ELF-1 (cell line): ENCODE measurements at regions not wholly inside any gene's neighbourhood (a gene's known extent, or its start where the extent isn't known, plus 50 kb on each side); places are given as distances from the start of the nearest gene placed in this dataset.
A peak's percentile ranks its signal among the peaks of the same experiment; 100 is the strongest.

ENCODE experiments used
- DNase-seq: peaks from one replicate; pipeline ENCODE4 v3.0.0-alpha.2; 2016; ENCODE audit warnings: low read depth, low spot score

- no peak for DNase-seq
Observed at GRCh38 chr20:39643292-39643691, 681.1 kb downstream of the DHX35 start.

DNA sequence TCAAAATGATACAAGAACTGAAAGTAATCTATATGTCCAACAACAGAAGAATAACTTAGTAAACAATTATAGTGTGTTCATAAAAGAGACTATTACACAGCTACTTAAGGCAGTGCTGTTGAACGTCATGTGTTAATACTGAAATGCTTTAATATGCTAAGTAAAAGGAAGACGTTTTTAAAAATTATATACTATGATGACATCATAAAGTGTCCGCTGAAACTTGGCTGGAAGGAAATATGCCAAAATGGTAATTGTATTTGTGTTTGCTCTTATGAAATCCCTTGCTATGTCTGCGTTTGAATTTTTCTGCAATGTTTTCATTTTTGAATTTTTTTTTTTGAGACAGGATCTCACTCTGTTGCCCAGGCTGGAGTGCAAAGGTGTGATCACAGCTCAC lies 679.3 kb downstream of the DHX35 start:
- DNase-seq, result no peak

DNA sequence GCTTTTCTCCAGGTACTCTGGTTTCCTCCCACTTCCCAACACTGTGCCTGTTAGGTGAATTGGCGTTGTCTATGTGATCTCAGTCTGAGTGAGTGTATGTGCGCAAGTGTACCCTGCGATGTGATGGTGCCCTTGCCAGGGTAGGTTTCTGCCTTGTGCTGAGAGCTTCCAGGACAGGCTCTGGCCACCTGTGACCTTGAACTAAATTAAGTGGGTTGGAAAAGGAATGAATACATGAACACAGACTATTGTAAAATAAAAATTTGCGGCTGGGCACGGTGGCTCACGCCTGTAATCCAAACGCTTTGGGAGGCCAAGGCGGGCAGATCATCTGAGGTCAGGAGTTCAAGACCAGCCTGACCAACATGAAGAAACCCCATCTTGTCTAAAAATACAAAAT lies 678.0 kb downstream of the DHX35 start:
- no peak for DNase-seq

DNA sequence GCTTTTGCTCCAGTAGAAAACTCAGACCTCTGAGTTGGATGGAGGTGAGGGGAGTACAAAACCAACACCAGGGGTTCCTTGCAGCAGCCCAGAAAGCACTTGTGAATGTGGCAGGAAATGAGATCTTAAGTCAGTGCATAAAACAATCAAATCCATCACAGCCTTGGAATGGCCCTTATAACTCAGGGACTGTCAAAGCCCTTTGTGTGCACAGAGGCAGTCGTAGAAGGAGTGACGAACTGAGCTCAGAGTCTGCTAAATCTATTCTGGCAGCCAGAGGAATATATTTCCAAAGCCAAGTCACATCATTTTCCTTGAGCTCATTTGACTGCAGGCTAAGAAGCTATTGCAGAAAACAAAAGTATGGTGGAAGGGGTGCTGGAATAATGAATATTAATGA lies 676.6 kb downstream of the DHX35 start:
- no peak for DNase-seq

GRCh38 chr20:39633689-39634088 lies 671.5 kb downstream of the DHX35 start:
- DNase-seq, result no peak

GRCh38 chr20:39632757-39633156 lies 670.6 kb downstream of the DHX35 start:
- no peak for DNase-seq

GRCh38 chr20:39632176-39632575 lies 670.0 kb downstream of the DHX35 start:
- DNase-seq, result no peak

GRCh38 chr20:39631557-39631956 lies 669.4 kb downstream of the DHX35 start:
- no peak for DNase-seq

DNA sequence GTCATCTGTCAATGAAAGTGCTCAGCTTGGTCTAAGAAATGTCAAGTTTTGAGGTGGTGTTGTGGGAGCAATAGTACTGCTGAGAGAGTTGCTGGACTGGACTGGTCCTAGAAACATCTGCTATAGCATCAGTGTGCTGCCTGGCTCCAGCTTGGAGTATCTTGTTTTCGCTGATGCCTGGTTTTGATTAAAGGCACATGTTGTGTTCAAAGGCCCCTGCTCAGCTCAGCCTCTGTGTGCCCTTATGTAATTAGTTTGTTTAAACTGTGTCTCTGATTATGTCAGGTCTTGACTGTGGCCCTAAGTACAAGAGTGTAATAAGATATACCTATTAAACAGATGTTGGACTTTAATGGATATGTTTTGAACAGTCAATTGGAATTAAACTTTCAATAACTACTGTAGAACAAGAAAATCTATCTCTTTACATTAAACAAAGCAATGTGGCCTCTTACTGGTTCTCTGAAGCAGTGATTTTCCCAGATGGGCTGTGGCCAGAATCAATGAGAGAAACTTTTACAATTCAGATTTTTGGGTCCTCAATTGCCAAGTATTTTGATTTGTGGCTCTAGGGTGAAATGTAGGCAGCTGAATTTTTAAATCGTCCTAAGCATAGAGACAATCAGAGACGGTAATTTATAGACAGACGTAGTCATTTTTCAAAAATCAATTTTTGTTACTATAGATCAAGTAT lies 668.2 kb downstream of the DHX35 start:
- no peak for DNase-seq

DNA sequence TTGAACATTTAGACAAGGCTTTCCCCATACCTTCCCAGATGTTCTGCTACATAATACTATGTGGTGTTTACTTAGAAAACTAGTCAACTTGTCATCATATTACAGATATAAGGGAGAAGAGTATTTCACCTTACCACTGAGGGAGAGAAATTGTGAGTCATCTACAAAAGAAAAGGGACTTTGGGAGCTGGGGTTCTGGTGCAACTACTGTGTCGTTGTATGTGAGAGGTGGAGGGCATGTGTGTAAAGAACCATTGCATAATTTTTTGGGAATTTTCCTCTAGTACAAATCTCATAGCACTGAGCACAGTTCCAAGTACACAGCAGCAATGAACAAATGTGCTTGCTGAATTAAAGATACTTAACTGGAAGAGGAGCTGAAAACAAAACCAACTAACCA lies 665.6 kb downstream of the DHX35 start:
- DNase-seq, result no peak

DNA sequence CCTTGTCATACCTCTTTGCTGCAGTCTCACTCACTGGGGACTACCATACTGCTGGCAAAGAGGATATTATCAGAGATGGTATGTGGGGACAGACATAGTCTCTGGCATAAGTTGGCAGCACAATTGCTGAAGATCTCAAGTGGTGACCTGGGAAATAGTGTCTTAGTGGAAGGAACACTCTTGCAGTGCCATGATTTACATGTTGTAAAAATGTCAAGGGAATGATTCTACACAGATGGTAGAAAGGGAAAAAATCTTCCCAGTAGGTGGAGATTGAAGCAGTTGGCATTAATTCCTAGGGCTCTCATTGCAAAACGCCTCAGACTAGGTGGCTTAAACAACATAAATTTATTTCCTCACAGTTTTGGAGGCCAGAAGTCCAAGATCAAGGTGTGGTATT lies 662.2 kb downstream of the DHX35 start:
- DNase-seq, result no peak

GRCh38 chr20:39623584-39624234 lies 661.6 kb downstream of the DHX35 start:
- DNase-seq, result peak; percentile 13

DNA sequence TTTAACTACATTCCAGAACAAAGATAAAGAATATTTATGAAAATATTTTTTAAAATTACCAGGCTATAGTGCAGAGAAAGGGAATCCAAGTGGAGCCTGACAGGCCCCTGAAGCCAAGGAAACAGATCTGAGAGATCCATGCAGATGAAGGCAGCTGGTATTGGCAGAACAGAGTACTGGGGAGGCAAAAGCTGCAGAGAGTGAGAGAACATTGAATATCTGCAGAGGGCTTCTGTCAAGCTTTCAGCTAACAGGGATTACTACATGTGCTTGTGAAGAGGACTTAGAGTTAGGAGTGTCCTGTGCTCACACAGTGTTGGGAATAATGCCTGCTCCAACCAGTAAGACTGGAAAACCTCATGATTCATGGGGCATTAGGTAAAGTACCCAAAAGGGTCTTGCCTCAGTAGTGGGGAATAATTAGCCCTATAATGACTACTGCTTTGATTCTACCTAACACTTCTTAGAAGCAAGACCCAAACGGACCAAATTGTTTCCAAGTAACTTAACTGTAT lies 657.2 kb downstream of the DHX35 start:
- no peak for DNase-seq

DNA sequence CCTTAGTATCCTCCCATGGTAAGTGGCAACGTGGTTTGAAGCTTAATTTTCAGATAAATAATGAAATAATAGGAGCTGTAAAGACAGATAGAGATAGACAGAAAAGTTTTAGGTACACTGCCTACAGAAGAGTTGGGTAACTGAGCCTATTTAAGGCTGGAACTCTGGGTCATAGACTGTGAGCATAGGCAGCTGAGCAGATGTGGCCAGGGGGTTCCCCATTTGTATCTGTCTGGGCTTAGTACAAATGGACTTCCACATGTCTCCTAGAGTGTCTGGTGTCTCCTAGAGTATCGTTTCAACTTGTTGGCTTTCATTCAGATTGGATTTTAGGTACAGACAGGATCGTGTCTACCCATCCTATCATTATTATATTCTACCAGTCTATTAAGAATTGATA lies 649.8 kb downstream of the DHX35 start:
- DNase-seq, result no peak

- no peak for DNase-seq
Observed at GRCh38 chr20:39607141-39607540, 645.0 kb downstream of the DHX35 start.

GRCh38 chr20:39605908-39606307 lies 643.8 kb downstream of the DHX35 start:
- no peak for DNase-seq

DNA sequence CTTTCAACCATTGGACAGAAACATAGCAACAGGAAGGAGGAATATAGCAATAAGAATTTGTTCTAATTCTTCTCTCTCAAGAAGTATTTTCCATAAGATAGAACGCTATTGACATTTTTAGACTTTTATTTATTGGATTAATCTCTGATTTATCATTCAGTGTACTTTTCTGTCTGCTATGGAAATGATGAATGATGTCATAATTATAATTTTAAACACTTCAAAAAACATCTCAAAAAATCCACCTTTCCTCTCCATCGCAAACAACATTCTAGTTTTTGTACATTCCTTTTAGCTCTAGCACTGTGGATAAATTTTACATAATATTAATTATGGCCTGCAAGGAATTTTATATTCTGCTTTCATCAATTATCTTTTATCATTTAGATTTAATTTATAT lies 643.2 kb downstream of the DHX35 start:
- no peak for DNase-seq

- no peak for DNase-seq
Observed at GRCh38 chr20:39603219-39603618, 641.1 kb downstream of the DHX35 start.

DNA sequence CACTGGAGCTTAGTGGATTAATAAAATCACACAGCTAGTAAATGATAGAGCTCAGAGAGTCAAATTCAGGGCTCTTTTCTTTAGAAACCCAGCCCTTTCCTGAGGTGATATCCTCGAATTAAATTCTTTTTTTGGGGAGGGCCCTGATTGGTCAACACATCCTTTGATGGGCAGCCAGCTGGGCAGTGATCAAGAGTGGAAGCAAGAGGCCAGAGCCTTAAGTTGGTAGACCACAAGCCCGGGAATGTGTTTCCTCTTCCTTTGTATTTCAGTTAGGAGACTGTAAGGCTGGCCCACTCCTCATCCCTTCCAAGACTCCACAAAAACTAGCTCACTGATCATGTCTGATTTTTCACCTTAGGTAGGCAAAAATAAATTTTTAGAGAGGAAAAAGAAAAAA lies 640.5 kb downstream of the DHX35 start:
- DNase-seq, result no peak

GRCh38 chr20:39600871-39601270 lies 638.7 kb downstream of the DHX35 start:
- no peak for DNase-seq

- no peak for DNase-seq
Observed at GRCh38 chr20:39600156-39600555, 638.0 kb downstream of the DHX35 start.

DNA sequence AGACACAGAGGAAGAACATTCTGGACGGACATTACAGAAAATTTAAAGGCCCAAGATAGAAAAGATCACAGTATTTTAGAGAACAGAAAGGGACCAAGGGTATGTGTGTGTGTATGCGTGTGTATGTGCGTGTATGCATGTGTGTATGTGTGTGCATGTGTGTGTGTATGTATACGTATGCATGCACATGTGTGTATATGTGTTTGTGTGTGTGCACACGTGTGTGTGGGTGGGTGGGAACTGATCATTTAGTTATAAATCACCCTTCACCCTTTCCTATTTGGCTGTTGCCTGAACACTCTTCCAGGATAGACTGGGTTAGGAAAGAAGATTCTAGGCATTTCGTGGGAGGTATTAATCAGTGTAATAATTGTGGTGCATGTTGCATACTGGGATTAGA lies 634.4 kb downstream of the DHX35 start:
- DNase-seq, result no peak

GRCh38 chr20:39592371-39592770 lies 630.2 kb downstream of the DHX35 start:
- no peak for DNase-seq
